HG03175 (cell line): ENCODE measurements at regions not wholly inside any gene's neighbourhood (a gene's known extent, or its start where the extent isn't known, plus 50 kb on each side); places are given as distances from the start of the nearest gene placed in this dataset.
"Not testable (repeated sequence)": the region's sequence is repeated elsewhere in the genome, so short reads cannot be mapped to it uniquely, and the experiment has no call there.

ENCODE experiments used
- ATAC-seq: cut with Tn5 transposase; IDR thresholded peaks from one replicate; pipeline ENCODE4 v1.9.1; 2021; ENCODE audit warnings: mild to moderate bottlenecking, moderate library complexity; ENCODE audit not compliant: unreplicated experiment

GRCh38 chr2:128593518-128593878 lies 274.8 kb upstream of the HS6ST1 start:
- no peak for ATAC-seq

GRCh38 chr2:128593879-128594650 lies 275.4 kb upstream of the HS6ST1 start:
- no peak for ATAC-seq

GRCh38 chr2:128594651-128594910 lies 275.9 kb upstream of the HS6ST1 start:
- no peak for ATAC-seq

GRCh38 chr2:128594953-128595677 lies 276.4 kb upstream of the HS6ST1 start:
- ATAC-seq, result no peak

GRCh38 chr2:128595763-128596395 lies 277.2 kb upstream of the HS6ST1 start:
- ATAC-seq, result no peak

GRCh38 chr2:128596396-128597120 lies 277.9 kb upstream of the HS6ST1 start:
- ATAC-seq, result no peak

GRCh38 chr2:128597121-128597762 lies 278.6 kb upstream of the HS6ST1 start:
- no peak for ATAC-seq

- not testable (repeated sequence) for ATAC-seq
These were observed 279.6 kb upstream of the HS6ST1 start for GRCh38 chr2:128598260-128598659.

GRCh38 chr2:128598862-128599441 lies 280.3 kb upstream of the HS6ST1 start:
- ATAC-seq, result no peak

GRCh38 chr2:128599700-128600099 lies 281.0 kb upstream of the HS6ST1 start:
- ATAC-seq, result no peak

GRCh38 chr2:128600581-128601297 lies 282.1 kb upstream of the HS6ST1 start:
- ATAC-seq, result no peak

- no peak for ATAC-seq
These were observed 282.8 kb upstream of the HS6ST1 start for GRCh38 chr2:128601298-128602037.

GRCh38 chr2:128602038-128602698 lies 283.5 kb upstream of the HS6ST1 start:
- ATAC-seq, result no peak

- no peak for ATAC-seq
These were observed 284.0 kb upstream of the HS6ST1 start for GRCh38 chr2:128602699-128603101.

GRCh38 chr2:128603411-128603924 lies 284.8 kb upstream of the HS6ST1 start:
- ATAC-seq, result no peak

- no peak for ATAC-seq
These were observed 285.4 kb upstream of the HS6ST1 start for GRCh38 chr2:128604045-128604444.

- ATAC-seq, result not testable (repeated sequence)
These were observed 285.9 kb upstream of the HS6ST1 start for GRCh38 chr2:128604581-128604980.

GRCh38 chr2:128605421-128605820 lies 286.8 kb upstream of the HS6ST1 start:
- no peak for ATAC-seq

GRCh38 chr2:128605931-128606330 lies 287.3 kb upstream of the HS6ST1 start:
- ATAC-seq, result no peak
